ENCODE measurements at regions not wholly inside any gene's neighbourhood (a gene's known extent, or its start where the extent isn't known, plus 50 kb on each side); places are given as distances from the start of the nearest gene placed in this dataset.

GRCh38 chr2:195162918-195163317, 494.1 kb upstream of the SLC39A10 start:
- no peak for TF ChIP-seq CTCF (conservative IDR thresholded peaks at IDR 0.05; ENCODE audit: low read depth, low read length)
- TF ChIP-seq EZH2 (IDR thresholded peaks at IDR 0.05; ENCODE audit: borderline replicate concordance, low read depth, low read length, poor library complexity, severe bottlenecking), result no peak
